ENCODE measurements at regions not wholly inside any gene's neighbourhood (a gene's known extent, or its start where the extent isn't known, plus 50 kb on each side); places are given as distances from the start of the nearest gene placed in this dataset.
"Not testable (repeated sequence)": the region's sequence is repeated elsewhere in the genome, so short reads cannot be mapped to it uniquely, and the experiment has no call there.

GRCh38 chr5:18321262-18321942 lies 687.1 kb downstream of the TAF11L14 start:
- no peak for DNase-seq (ENCODE audit: low read depth)

- DNase-seq (ENCODE audit: low read depth), result no peak
These were observed 689.6 kb downstream of the TAF11L14 start for GRCh38 chr5:18323891-18324290.

GRCh38 chr5:18325431-18325830 lies 691.2 kb downstream of the TAF11L14 start:
- DNase-seq (ENCODE audit: low read depth), result no peak

GRCh38 chr5:18329328-18329727 lies 695.1 kb downstream of the TAF11L14 start:
- no peak for DNase-seq (ENCODE audit: low read depth)

GRCh38 chr5:18333841-18334240 lies 699.6 kb downstream of the TAF11L14 start:
- no peak for DNase-seq (ENCODE audit: low read depth)

GRCh38 chr5:18334949-18335348 lies 700.7 kb downstream of the TAF11L14 start:
- DNase-seq (ENCODE audit: low read depth), result no peak

GRCh38 chr5:18354828-18355227 lies 720.6 kb downstream of the TAF11L14 start:
- no peak for DNase-seq (ENCODE audit: low read depth)

- no peak for DNase-seq (ENCODE audit: low read depth)
These were observed 723.2 kb downstream of the TAF11L14 start for GRCh38 chr5:18357486-18357885.

GRCh38 chr5:18366234-18366633 lies 732.0 kb downstream of the TAF11L14 start:
- DNase-seq (ENCODE audit: low read depth), result no peak

- no peak for DNase-seq (ENCODE audit: low read depth)
These were observed 736.3 kb downstream of the TAF11L14 start for GRCh38 chr5:18370531-18370930.

GRCh38 chr5:18375641-18376040 lies 741.4 kb downstream of the TAF11L14 start:
- DNase-seq (ENCODE audit: low read depth), result no peak

- DNase-seq (ENCODE audit: low read depth), result no peak
These were observed 743.8 kb downstream of the TAF11L14 start for GRCh38 chr5:18378066-18378465.

- DNase-seq (ENCODE audit: low read depth), result no peak
These were observed 744.9 kb downstream of the TAF11L14 start for GRCh38 chr5:18379189-18379588.

- DNase-seq (ENCODE audit: low read depth), result no peak
These were observed 746.6 kb downstream of the TAF11L14 start for GRCh38 chr5:18380729-18381362.

GRCh38 chr5:18393565-18394442 lies 759.5 kb downstream of the TAF11L14 start:
- peak; percentile 20 for DNase-seq (ENCODE audit: low read depth)

- DNase-seq (ENCODE audit: low read depth), result no peak
These were observed 760.2 kb downstream of the TAF11L14 start for GRCh38 chr5:18394443-18394804.

GRCh38 chr5:18395126-18396110 lies 761.2 kb downstream of the TAF11L14 start:
- no peak for DNase-seq (ENCODE audit: low read depth)

GRCh38 chr5:18397371-18397770 lies 763.1 kb downstream of the TAF11L14 start:
- no peak for DNase-seq (ENCODE audit: low read depth)

- no peak for DNase-seq (ENCODE audit: low read depth)
These were observed 763.6 kb downstream of the TAF11L14 start for GRCh38 chr5:18397891-18398290.

- DNase-seq (ENCODE audit: low read depth), result not testable (repeated sequence)
These were observed 765.4 kb downstream of the TAF11L14 start for GRCh38 chr5:18399461-18400327.

All from myocyte (in vitro differentiated cells).